GM23338 (cell line): ENCODE measurements at regions not wholly inside any gene's neighbourhood (a gene's known extent, or its start where the extent isn't known, plus 50 kb on each side); places are given as distances from the start of the nearest gene placed in this dataset.

ENCODE experiments used
- CTCF ChIP-seq, 2 experiments: fragments of 200-600 bp in 1 of 2; sonication (generic) in 1 of 2; conservative IDR thresholded peaks; 2 replicates each; pipeline versions ENCODE4 v1.5.1 to v1.6.1; 2016 to 2017; ENCODE audit warnings: antibody characterized with exemption in 2 of 2, low read depth in 2 of 2, mild to moderate bottlenecking in 2 of 2, moderate library complexity in 1 of 2
- POLR2AphosphoS5 ChIP-seq: IDR thresholded peaks from 2 replicates; pipeline ENCODE4 v1.6.1; 2016; ENCODE audit warnings: antibody characterized with exemption, low read depth

DNA sequence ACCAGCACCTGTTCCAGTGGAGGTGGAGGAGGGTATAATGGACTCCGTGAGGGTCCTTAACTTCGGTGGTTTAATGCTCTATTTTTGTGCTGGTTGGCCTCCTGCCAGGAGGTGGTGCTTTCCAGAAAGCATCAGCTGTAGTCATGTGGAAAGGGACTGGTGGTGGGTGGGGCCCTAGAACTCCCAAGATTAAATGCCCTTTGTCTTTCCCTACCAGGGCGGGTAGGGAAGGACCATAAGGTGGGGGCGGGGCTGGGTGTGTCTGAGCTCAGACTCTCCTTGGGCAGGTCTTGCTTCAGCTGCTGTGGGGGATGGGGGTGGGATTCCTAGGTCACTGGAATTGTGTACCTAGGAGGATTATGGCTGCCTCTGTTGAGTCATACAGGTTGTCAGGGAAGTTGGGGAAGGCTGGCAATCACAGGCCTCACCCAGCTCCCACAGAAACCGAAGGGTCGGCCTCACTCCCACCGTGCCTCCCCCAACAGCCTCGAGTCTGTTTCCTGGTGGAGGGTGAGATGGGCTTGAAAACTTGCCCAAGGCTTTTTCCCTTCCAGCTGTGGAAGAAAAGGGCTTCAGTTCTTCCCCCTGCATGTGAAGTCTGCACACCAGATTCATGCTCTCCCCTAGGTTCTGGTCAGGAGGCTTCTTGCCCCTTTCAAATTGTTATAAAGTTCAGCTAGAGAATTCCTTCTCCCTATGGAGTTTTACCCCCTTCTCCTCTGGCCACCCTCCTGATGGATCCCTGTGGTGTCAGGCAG lies 60.3 kb upstream of the CLDN10 start:
- TF ChIP-seq POLR2AphosphoS5, result no peak
- 0 out of 4 replicates have a peak, but pooled peaks of 1 of the 2 experiments have one; percentile 14 for TF ChIP-seq CTCF (conservative IDR thresholded peaks at IDR 0.05; ENCODE audit: low read depth in 2 of 2)
